HG03159 (cell line): ENCODE measurements at regions not wholly inside any gene's neighbourhood (a gene's known extent, or its start where the extent isn't known, plus 50 kb on each side); places are given as distances from the start of the nearest gene placed in this dataset.

Experiments
- ATAC-seq: cut with Tn5 transposase; IDR thresholded peaks from one replicate; pipeline ENCODE4 v1.9.1; 2021; ENCODE audit warnings: mild to moderate bottlenecking, moderate library complexity; ENCODE audit not compliant: unreplicated experiment

DNA sequence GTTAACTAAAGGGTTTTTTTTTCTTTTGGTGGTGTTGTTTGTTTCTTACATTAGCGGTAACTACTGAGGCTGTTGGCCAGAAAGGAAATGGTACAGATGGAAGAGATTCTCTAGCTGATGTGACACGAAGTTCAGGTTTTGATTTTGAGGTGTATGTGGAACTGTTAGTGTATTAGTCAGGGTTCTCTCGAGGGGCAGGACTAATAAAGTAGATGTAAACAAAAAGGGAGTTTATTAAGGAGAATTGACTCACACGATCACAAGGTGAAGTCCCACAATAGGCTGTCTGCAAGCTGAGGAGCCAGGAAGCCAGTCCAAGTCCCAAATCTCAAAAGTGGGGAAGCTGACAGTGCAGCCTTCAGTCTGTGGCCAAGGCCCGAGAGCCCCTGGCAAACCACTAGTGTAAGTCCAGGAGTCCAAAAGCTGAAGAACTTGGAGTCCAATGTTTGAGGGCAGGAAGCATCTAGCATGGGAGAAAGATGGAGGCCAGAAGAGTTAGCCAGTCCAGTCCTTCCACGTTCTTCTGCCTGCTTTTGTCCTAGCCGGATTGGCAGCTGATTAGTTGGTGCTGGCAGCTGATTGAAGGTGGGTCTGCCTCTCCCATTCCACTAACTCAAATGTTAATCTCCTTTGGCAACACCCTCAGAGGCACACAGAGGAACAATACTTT is 577.6 kb downstream of the EFNB2 start:
- ATAC-seq = no peak

DNA sequence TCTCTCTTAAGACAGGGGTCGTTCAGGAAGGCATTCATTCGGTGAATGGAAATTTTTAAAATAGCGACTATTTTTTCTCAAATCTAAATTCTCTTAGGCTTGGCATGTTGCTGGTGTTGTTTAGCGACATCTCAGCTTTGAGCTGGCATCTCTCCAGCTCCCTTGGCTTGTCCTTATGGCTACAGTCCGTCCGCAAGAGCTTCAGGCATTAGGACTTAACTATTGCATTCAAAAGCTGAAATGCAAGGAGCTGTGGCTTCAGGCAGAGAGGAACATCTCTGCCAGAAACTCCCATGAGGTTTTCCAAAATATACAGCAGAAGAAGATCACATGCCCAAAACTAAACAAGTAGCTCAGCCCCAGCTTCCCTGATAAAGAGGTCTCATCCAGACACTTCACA is 578.5 kb downstream of the EFNB2 start:
- ATAC-seq = no peak

DNA sequence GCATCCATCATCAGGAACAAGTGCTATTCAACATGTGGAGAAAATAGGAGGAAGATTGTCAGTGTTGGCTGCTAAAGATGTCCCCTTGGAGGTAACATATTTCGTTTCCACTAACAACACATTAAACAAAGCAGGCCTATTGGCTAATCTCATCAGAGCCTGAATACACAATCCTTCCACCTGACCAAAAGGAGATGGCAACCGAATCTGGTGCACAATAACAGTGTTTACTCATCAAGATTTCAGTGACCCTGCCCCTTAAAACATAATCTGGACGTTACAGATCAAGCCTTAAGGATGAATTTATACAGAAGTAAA is 582.5 kb downstream of the EFNB2 start:
- ATAC-seq = no peak

DNA sequence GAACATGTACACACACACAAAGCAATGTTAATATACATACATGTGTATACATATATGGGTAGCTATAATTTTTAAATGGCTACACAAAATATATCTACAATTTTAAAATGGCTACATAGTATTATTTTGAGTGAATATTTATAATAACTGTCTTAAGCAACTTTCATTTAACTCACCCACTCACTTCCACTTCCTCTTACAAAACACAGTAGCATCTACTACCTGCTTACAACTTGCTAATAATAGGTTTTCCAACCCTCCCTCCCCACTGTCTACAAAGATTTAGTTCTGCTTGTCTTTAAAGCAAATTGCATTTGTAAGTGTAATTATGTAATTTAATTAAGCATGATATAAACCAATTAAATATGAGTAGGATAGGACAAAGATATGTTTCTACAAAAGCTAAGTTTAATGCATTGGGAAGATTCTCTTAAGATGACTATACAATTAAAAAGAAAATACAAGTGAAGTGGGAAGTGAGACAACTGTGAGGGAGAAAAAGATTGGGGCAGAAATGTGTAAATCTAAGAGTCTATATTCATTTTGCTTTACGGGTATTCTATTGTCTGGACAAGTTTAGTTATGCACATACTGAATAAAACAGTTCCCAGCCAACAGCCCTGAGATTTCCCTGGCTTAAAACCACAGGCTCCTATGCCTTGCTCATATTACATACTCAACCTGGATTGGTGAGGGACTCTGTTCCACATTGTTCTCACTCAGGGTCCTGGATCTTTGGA is 583.1 kb downstream of the EFNB2 start:
- ATAC-seq = no peak

DNA sequence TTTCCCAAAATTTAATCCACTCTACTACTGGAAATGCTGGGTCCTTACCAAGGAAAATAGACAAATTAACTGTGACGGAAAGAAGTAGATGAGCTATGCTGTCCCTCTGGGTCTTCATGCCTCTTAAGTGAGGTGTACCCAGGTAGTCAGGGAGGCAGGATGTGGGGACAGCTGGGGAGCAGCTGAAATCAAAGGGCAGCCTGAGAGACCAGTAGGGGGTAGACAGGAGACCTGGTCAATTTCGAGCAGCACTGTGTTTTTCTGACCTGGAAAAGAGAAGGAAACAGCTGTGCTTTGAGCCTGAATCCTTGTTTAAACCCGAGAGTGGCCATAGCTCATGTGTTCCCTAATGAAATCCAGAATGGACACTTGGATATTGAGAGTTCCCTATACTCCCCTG is 587.3 kb downstream of the EFNB2 start:
- ATAC-seq = no peak

DNA sequence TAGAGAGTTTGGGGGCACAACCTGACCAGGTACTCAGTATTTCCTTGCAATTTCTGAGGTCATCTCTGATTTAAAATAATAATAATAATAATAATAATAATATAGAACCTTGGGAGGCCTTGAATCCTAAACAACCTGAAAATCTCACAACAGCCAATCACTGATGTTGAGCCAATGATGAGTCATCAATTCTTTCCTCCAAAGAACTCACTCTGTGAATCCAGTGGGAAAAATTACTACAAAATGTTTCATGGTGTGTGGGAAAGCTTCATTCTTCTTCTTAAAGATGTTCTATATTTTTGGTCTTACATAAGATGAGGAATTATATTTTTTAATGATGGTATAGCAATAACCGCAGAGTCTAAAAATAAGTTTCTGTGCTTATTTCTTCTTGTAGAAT is 594.6 kb downstream of the EFNB2 start:
- ATAC-seq = no peak

DNA sequence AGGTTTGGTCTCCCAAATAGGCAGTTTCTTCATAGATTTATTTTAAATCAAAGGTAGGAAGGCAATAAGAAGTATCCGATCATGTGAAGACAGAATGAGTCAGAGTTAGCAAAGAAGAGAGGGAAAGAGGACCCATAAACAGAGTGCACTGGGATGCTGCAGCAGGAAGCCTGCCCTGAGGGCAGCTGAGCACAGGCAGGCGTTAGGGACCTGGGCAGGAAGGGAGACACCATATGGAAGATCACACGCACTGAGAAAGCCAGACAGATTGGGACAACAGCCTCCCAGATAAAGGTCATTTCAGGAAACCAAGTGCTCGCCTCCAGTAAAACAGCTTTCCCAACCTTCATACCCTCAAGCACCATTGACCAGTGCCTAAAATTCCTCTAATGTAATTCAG is 598.0 kb downstream of the EFNB2 start:
- no peak for ATAC-seq

DNA sequence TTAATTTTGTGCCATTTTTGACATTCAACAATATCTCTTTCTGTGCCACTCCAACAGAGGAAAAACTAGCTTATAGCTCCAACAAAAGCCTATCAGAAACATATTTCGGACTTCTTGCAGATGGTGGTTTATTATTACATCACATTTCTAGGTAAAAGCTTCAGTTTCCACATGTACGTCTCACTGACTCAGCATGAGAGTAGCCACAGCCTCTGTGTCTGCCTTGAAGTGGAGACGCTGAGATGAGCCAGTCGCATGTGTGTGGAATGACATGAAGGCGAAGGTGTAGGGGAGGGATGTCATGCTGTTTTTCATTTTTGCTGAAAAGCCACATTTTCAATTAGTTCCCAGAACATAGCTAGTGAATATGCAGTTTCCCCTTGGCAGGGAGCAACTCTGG is 598.6 kb downstream of the EFNB2 start:
- ATAC-seq = no peak

DNA sequence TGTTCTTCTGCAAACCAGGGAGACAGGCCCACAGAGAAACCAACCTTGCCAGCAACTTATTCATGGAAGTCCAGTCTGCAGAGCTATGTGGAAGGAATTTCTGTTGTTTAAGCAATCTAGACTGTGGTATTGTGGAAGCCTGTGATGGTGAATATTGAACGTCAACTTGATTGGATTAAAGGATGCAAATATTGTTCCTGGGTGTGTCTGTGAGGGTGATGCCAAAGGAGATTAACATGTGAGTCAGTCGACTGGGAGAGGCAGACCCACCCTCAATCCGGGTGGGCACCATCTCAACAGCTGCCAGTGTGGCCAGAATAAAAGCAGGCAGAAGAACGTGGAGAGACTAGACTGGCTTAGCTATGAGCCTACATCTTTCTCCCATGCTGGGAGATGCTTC is 606.0 kb downstream of the EFNB2 start:
- no peak for ATAC-seq

DNA sequence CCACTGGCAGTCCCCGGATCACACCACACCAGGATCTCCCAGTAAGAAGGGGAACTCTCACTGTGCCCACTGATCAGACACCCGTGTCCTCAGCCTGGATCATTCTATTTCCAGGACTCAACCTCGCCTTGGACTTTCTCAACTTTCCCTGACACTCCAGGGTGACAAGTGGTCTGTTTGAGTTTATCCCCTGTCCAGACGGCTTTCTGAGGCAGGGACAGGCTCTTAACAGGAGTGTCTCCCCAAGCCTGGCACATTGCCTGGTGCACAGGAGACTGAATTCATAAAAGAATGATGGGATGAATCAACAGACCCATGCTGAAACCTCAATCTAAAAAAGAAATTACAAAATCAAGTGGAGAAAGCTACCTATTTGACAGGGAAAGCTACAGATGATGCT is 606.6 kb downstream of the EFNB2 start:
- no peak for ATAC-seq

DNA sequence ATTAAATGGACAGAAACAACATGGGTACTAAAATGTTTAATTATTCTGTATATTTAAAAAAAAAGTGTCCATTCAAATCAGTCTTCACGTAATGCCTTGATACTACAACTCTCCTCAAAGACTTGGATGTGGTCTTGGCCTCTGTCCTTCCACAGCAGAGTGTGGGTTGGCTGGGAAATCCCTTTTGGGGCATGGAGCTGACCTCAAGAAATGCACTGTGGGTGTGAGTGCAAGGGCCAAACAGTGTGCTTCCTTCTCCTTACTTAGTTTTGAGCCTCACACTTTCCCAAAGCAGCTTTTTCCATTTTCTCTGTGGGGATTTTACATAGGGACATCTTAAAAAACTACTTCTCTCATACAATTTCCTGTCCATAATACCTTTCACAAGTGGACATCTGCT is 607.4 kb downstream of the EFNB2 start:
- ATAC-seq = no peak

DNA sequence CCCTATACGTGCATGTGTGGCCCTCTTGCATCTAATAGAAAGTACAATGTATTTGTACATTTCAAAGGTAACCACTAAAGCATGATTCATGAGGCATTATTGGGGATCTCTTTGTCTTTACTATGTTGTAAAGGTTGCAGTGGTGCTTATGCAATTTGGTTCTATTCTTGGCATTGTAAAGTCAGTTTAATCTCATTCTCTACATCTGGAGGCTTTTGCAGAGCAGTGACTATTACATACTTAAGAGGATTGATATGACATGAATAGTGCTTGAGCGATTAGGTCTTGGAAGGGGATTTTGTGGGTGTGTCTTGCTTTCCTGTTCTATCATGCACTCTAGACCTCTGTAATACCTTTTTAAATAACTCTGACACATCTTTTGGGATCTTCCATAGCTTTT is 610.0 kb downstream of the EFNB2 start:
- no peak for ATAC-seq

DNA sequence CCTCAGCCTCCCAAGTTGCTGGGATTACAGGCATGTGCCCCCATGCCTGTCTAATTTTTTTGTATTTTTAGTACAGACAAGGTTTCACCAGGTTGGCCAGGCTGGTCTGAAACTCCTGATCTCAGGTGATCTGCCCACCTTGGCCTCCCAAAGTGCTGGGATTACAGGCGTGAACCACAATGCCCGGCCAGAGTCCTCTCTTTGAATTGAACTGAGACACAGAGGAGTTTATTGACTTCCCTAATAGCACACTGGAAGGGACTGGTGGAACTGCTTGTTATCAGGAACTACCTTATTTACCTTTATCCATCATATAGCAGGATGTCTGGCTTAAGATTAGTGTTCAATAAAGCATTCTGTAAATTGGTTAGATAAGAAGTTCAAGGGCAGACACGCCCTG is 613.8 kb downstream of the EFNB2 start:
- no peak for ATAC-seq

DNA sequence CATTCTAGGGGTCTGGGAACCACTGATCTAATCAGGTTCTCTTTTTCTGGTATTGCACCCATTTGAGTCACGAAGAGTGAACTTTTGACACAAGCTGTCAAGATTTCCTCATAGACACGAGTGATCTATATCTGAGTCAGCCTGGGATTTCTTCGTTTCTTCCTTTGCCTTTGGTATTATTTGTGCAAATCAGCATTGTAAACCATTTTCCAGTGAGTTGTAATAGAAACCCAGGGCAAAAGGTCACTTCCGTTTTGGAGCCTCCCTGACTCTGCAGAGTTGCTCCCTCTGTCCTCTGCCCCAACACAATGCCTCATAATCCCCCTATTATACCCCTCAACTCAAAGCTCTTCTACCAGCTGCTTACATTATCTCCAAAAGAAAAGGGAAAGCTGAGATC is 615.1 kb downstream of the EFNB2 start:
- no peak for ATAC-seq

DNA sequence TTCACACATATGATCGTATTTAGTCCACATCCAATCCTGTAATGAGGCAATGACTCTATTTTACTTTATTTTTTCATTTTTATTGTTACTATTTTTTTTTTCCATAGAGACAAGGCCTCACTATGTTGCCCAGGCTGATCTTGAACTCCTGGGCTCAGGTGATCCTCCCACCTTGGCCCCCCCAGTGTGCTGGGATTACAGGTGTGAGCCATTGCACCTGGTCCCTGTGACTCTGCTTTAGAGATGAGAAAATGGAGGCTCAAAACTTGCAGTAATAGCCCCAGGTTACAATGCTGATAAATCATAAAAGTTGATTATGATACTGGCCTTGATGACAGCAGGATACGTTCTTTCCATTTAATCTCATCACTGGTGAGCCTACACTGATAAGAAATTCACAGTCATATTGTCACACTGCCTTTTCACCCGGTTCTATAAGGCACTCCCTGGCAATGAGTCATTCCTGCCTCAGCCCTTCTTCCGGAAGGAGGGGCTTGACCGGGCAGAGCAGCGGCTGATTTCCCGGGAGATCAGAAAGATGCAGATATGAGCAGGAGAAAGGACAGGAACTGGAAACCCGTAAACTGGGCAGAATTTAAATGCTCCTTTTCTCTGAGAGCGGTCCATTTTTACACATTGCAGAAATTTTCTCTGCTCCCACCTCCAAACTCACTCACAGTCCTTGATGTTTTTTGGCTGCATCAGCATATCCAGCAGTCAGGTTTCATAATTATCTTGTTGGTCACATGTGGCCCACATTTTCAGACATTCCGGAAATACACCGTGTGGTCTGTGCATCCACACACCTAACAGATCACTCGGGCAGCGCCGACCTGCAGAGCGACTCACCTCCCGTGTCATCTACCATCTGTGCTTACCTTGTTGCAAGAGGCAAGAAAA is 616.4 kb downstream of the EFNB2 start:
- ATAC-seq = no peak

DNA sequence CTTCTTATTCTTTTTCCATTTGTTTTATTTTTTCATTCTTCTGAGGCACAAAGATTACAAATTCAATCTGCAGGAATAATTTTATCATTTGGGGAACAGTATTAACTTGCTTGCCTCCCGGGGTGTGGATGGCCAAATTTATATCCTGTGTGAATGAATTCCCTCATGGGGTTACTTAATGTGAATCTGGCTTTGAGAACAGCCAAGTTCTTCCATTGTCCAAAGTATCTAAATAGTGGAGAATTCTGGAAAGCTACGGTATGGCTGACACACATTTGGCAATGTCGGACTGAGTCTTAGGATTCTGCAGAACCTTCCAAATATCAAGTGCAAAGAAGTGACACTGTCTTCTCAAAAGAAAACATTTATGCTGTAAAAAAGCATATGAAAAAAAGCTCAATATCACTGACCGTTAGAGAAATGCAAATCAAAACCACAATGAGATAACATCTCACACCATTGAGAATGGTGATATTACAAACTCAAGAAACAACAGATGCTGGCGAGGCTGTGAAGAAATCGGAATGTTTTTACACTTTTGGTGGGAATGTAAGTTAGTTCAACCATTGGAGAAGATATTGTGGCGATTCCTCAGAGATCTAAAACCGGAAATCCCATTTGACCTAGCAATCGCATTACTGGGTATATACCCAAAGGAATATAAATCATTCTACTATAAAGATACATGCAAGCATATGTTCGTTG is 620.2 kb downstream of the EFNB2 start:
- ATAC-seq = no peak

DNA sequence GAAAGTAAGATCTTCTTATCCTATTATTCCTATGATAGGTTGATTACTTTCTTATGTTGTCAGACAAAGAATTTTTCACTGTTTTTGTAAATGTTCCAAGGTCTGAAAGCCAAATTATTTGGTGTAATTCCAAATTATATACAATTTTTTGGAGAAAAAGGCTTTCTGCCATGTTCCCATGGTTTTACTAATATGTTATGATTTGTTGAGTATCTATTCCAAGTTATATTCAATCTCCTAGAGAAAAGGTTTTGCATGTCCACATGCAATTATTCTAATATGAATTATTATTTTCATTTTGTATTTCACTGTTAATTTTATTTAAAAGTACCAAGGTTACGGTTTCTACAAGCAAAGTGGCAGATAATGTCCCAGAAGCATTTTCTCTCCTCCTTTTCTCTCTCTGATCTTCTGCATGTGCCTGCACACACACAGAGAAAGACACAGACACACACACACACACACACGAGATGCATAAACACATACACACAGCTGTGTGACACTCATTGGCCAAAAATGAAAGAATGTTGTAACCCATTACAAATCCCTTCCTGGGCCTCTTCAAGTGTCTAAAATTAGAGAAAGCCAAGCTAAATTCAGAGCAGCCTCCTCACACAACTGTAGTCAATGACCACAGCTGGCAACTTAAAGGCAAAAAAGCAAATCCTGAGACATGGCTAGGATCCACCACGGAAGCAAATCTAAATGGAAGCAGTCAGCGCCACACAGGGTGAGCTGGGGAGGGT is 621.0 kb downstream of the EFNB2 start:
- ATAC-seq = no peak

DNA sequence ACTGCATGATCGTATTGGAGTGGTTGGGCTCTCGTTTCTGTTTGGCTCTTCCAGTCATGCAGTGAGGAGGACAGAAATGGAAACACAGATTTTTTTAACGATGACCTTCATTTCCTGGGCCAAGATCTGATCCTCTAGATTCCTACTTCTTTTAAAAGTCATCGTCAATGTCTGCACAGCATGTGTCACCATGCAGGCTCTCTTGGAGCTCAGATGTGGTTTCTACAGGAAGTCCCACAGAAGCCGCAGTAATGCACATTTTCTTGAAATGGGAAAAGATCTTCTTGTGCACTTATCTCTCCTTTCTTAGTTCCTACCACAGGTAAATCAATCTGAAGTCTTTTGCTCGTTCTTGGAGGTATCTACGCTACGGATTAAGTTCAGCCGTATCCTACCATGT is 626.9 kb downstream of the EFNB2 start:
- no peak for ATAC-seq

DNA sequence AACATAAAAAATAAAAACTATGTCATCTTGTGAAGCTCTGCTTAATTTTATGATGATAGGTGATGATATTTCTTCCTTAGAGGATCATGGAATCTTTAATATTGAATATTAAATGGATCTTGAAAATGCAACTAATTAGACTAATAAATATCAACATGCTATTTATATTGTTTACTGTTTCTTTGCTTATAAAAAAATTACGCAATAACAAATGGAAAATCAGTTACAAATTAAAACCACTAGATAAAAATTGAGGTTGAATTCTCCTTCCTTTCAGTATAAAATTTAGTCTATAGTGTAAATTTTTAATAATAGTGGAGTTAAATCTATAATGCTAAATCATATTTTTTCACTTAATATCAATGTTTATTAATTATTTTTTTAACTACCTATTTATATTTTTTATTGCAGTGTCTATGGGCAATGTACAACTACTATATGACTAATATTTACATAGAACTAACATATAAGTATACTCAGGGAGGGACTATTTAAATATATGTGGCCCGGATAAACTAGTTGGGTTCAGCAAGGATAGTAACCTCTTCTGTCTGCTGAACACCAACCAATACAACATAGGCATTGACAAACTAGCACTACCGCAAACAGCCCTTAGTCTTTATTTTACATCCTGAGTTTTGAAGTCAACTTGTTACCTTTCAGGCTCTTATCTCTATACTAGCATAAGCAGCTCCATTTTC is 628.0 kb downstream of the EFNB2 start:
- no peak for ATAC-seq

DNA sequence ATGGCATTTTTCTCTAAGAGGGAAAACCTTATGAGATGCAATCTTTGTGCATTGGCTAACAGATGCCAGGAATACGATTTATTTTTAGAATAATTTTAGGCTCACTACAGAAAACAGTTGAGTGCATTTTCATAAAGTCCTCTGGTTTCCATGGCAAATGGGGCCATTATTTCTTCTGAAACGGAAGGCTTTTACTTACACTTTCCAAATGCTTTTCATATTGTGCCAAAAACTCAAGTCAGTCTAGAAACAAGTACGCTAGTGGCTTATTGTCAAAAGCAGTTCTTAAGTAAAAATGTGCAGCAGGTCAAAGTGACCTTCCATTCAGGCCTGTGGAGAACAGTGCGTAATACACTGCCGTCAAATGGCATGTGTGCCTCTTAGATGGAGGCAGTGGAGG is 628.7 kb downstream of the EFNB2 start:
- ATAC-seq = no peak
